Stimulated activated CD4-positive, alpha-beta T cell treated with anti-CD3 and anti-CD28 coated beads, Interleukin-4, amount 100 ng/mL, for 48 hours (primary cell): ENCODE measurements at regions not wholly inside any gene's neighbourhood (a gene's known extent, or its start where the extent isn't known, plus 50 kb on each side); places are given as distances from the start of the nearest gene placed in this dataset.
A peak's percentile ranks its signal among the peaks of the same experiment; 100 is the strongest.
"Not testable (repeated sequence)": the region's sequence is repeated elsewhere in the genome, so short reads cannot be mapped to it uniquely, and the experiment has no call there.

ENCODE experiments used
- DNase-seq, 2 donors: peaks; one replicate each; pipeline ENCODE4 v3.0.0-alpha.2; 2020; ENCODE audit warnings: low read depth in 2 of 2

GRCh38 chr10:30765022-30765615 lies 135.6 kb upstream of the LYZL2 start:
- no peak for DNase-seq

GRCh38 chr10:30763918-30764317 lies 134.4 kb upstream of the LYZL2 start:
- no peak for DNase-seq

DNA sequence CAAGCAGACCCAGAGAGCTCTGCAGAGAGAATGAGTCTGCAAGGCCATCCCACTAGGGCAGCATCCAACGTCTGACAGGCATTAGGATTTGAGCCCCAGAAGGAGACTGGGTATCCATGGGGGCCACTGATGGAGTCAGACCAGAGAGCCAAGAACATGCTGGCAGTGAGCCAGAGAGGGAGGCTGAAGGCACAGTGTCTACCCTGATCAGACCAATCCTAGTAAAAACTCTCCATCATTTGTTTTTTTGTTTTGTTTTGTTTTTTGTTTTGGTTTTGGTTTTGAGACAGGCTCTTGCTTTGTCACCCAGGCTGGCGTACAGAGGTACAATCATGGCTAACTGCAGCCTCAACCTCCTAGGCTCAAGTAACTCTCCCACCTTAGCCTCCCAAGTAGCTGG lies 133.1 kb upstream of the LYZL2 start:
- no peak for DNase-seq

DNA sequence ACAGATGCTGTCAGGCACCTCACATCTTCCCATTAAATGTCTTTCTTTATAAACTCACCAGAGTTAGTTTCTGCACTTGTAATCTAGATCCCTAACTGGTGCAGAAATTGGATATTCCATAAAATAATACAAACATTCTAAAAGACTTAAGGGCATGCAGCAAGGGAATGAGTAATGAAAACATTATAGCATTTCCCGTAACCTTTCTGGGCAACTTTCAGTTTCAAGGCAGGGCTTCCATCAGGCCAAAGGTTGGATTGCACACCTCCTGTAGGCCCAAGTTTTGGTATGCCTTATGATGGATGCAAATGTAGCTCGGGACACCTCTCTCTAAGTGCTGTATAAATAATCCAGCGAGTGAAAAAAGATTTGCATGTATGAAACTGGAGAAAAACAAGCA lies 129.9 kb upstream of the LYZL2 start:
- no peak for DNase-seq

GRCh38 chr10:30758338-30758737 lies 128.8 kb upstream of the LYZL2 start:
- DNase-seq, result no peak

- DNase-seq, result no peak
These were observed 127.3 kb upstream of the LYZL2 start for GRCh38 chr10:30756896-30757295.

GRCh38 chr10:30756151-30756550 lies 126.6 kb upstream of the LYZL2 start:
- no peak for DNase-seq

GRCh38 chr10:30755441-30755953 lies 125.9 kb upstream of the LYZL2 start:
- DNase-seq, result no peak

GRCh38 chr10:30752481-30752881 lies 122.9 kb upstream of the LYZL2 start:
- no peak for DNase-seq

GRCh38 chr10:30751678-30752331 lies 122.3 kb upstream of the LYZL2 start:
- DNase-seq, result peak; percentile 51 to 74

GRCh38 chr10:30750971-30751677 lies 121.6 kb upstream of the LYZL2 start:
- DNase-seq, result peak in 1 of 2 donors; percentile 12

GRCh38 chr10:30749385-30749784 lies 119.8 kb upstream of the LYZL2 start:
- no peak for DNase-seq

- no peak for DNase-seq
These were observed 118.8 kb upstream of the LYZL2 start for GRCh38 chr10:30748152-30748973.

DNA sequence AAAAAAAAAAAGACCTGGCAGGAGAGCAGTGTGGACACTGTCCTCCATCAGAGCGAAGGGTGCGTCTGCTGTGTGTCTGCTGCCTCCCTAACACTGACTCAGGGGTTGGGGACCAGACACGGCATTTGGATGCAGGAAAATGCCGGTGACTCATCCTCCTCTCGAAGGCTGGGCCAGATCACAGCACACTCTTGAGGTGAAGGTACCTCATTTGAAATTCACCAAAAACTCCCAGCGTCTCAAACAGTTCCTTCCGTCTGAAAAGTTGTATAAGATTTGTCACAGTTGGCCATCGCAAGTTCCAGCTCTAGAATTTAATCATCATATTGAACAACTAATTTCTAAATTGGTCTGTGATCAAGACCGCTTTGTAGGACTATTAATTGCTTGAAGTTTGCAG lies 118.1 kb upstream of the LYZL2 start:
- peak in 1 of 2 donors; percentile 62 for DNase-seq

- no peak for DNase-seq
These were observed 116.4 kb upstream of the LYZL2 start for GRCh38 chr10:30745953-30746352.

DNA sequence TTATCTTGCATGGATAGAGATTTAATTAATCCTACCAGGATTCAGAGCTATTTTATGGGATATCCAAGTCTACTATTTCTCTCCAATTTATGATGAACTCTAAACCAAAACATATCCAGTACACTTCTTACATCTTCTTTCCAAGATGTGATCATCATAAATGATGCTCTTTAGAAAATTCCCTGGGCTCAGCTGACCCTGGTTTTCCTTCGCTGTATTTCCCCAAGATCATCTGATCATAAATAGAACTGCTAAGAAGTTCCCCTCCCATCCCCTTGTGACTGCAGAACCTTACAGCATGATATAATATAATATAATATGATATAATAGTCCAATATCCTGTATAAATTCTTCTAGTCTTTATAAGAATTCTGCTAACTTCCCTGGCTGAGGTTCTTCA lies 114.6 kb upstream of the LYZL2 start:
- no peak for DNase-seq

- no peak for DNase-seq
These were observed 114.0 kb upstream of the LYZL2 start for GRCh38 chr10:30743586-30743985.

GRCh38 chr10:30742471-30742870 lies 112.9 kb upstream of the LYZL2 start:
- DNase-seq, result peak in 1 of 2 donors; percentile 25

- not testable (repeated sequence) for DNase-seq
These were observed 111.2 kb upstream of the LYZL2 start for GRCh38 chr10:30740774-30741173.

DNA sequence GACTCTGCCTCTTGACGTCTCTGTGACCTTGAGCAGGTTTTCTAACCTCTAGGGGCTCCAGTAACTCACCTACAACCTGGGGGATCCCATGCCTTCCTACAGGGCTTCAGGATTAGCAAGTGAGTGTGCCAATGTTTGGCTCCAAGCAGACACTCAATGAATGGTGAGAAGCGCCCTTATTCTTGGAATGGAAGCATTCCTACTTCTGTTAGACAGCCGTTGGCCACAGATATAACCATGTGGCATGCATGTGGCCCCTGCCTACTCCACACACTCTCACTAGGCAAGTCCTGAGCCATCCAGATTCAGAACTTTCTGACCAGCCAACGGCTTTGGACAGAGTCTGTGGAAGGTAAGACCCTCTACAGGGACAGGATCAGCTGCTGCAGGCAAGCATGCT lies 108.9 kb upstream of the LYZL2 start:
- DNase-seq, result no peak

DNA sequence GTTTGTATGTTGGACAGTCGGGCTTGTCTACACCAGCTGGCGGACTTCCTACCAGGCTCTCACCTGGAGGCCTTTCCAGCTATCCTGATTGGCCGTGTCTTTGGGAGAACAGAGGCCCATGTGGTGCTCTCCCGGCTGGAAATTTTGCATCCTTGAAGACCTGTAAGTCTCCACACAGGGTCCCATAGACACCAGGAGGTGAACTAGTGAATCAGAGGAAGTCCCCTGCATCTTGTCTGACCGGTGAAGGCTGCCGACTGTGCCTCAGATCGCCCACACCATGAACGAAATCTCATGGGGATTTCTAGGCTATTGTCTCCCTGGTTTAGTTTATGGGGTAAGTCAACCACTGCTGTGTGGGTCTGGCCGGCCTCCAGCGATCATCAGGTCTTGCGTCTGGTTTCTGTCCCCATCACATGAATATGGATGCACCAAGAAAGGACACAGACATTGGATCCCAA lies 108.4 kb upstream of the LYZL2 start:
- no peak for DNase-seq

GRCh38 chr10:30736685-30737232 lies 107.2 kb upstream of the LYZL2 start:
- peak in 1 of 2 donors; percentile 14 for DNase-seq
